HG02938 (cell line): ENCODE measurements at regions not wholly inside any gene's neighbourhood (a gene's known extent, or its start where the extent isn't known, plus 50 kb on each side); places are given as distances from the start of the nearest gene placed in this dataset.

ENCODE experiments used
- ATAC-seq: cut with Tn5 transposase; IDR thresholded peaks from one replicate; pipeline ENCODE4 v1.9.1; 2021; ENCODE audit warnings: mild to moderate bottlenecking, moderate library complexity; ENCODE audit not compliant: unreplicated experiment

GRCh38 chr18:68035774-68036522 is 519.4 kb upstream of the DSEL start:
- no peak for ATAC-seq

DNA sequence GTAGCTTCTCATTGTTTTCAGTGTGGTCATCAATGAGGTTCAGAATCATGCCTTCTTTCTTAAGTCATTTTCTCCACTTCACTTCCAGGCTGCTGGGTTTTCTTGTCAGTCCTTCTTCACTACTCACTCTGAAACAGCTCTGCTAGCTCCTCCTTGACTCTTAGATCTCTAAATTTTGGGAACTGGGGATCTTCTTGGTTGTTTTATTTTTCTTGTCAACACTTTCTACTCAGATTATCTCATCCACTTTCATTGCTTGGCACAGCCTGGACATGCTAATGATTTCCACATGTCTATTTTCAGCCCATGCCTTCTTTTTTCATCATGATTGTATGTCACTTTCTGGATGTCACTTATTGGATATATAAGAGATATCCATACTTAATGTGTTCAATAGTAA is 517.8 kb upstream of the DSEL start:
- ATAC-seq: no peak

DNA sequence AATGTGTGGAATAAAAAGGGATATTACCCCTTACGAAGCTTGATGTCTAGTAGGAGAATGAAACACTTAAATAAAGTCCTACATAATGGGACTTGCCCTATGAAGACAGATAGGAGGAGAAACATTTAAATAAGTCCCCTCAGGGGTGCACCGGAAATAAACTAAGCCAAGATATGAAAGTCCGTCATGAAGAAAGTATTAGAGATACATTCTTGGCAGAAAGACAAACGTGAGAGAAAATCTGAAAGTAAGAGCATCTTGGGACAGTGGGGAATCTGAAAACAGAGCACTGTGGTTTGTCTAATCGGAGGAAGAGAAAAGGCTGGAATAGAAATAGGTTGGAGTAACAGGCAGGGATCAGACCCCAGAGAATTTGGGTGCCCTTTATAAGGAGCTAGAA is 516.9 kb upstream of the DSEL start:
- no peak for ATAC-seq

- ATAC-seq: no peak
Measured at GRCh38 chr18:68024716-68025115, 508.2 kb upstream of the DSEL start.

DNA sequence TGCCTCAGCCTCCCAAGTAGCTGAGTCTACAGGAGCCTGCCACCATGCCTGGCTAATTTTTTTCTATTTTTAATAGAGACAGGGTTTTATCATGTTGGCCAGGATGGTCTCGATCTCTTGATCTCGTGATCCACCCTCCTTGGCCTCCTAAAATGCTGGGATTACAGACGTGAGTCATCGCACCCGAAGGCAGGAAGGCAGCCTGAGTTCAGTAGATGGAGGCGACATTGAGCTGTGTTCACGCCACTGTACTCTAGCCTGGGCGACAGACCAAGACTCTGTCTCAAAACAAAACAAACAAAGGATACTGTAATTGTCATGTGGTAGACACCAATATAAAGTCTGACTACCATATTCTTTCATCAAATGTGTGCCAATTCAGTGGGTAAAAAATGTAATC is 500.9 kb upstream of the DSEL start:
- no peak for ATAC-seq

DNA sequence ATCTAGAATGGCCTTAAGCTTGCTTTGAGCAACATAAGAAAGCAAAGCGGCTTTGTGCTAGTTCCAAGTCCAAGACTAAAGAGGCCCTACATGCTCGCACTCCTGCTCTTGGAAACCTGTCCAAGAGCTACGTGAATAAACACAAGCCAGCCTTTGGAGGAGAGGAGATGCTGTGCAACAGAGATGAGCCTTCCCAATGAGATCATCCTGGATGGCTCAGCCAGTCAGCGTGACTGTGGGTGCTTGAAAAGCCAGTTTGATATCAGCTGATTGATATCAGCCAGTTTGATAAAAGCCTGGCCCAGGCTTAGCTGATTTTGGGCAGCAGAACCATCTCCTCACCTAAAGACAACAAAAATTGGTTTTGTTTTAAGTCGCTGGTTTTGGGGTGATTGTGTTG is 481.0 kb upstream of the DSEL start:
- no peak for ATAC-seq

GRCh38 chr18:67995769-67996168 is 479.2 kb upstream of the DSEL start:
- ATAC-seq: no peak

DNA sequence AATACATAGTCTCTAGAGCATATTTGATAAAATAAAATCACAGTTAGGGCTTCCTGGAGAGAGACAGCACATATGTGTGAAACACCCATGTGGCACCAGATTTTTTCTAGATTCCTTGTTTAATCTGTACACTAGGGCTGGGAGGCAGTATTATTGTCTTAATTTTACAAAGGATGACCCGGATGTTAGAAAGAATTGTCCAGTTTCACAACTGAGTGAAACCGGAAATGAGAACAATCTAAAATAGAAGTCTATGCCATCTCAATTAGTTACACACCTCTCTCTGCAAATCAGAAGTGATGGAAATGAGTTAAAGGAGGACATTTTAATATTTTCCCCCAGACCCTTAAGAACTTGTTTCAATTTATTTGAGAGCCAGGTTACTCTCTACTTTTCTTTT is 463.7 kb upstream of the DSEL start:
- no peak for ATAC-seq

DNA sequence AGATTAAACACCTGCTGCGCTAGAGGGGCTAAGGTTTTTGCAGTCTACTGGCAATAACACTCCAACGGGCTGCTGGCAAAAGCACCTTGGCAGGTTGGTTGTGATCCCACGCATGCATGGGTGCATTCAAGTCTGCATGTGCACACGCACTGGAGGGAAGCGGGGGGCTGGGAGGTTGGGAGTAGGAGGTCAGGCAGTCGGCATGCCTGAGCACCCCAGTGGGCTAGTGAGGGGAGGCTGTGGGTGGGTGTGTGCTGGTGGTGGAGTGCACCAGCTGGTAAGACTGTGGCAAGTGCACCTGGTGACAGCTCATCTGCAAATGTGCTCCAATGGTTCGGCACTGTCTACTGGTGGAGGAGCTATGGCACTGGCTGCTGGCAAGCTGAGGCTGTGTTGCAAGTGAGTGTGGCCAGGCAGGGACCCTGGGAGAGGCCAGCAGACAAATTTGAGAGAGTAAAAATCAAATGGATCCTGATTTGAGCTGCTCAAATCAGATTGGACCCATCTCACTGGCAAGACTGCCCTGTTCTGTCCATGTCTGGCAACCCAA is 460.6 kb upstream of the DSEL start:
- ATAC-seq: no peak

DNA sequence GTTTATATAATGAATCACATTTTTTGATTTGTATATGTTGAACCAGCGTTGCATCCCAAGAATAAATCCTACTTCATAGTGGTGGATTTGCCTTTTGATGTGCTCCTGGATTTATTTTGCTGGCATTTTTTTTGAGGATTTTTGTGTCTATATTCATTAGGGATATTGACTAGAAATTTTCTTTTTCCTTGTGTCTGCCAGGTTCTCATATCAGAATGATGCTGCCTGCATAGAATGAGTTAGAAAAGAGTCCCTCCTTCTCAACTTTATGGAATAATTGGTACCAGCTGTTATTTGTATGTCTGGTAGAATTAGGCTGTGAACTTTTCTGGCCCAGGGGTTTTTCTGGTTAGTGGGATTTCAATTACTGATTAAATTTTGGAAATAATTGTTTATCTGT is 457.4 kb upstream of the DSEL start:
- ATAC-seq: no peak

DNA sequence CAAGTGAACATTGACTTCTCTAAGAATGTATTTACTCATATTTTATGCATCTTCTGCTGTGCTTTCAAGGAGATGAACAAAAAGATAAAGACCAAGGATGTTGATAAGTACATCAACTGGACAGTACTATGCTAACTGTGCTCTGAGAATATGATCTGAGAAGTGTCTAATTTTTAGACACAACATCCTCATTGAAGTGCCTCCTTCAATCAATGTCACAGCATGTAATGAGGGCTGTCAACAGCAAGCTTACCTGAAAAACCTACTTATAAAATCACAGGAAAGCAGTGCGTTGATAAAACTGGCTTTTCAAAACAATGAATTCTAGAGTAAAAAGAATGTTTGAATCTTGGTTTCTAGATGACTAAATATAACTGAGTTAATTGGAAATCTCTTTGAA is 452.9 kb upstream of the DSEL start:
- ATAC-seq: no peak

- no peak for ATAC-seq
Measured at GRCh38 chr18:67966224-67966623, 449.7 kb upstream of the DSEL start.

- ATAC-seq: no peak
Measured at GRCh38 chr18:67964462-67964861, 447.9 kb upstream of the DSEL start.

DNA sequence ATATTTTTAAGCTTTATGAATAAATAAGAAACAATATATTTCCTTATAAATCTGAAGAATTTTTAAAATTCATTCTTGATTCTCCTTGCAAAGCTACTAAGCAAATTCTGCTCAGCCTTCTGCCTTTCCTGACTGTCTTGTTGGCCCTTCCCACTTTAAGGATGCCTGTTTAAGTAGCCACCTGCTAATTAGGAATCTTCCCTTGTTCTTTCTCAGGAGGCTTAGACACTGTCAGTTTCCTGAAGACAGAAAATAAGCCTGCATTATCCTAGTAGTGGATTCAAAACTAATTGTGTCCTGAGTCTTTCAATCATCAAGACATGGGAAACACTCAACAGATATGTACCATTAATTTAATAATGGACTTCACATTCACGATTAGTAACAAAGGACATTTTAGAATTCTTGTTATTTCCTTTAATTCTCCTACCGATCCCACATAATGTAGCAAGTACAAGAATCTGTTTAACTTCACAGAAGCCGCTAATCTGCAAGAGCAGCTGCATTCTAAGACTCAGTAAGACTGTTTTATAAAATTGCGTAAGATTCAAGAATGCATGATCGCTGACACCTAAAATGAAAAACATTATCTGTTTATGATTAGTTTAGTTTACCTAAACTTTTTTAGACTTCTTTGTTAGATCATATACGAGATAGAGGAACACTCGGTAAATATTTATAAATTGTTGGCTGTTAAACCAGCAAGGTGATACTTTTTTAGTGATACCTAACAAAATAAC is 445.4 kb upstream of the DSEL start:
- no peak for ATAC-seq

DNA sequence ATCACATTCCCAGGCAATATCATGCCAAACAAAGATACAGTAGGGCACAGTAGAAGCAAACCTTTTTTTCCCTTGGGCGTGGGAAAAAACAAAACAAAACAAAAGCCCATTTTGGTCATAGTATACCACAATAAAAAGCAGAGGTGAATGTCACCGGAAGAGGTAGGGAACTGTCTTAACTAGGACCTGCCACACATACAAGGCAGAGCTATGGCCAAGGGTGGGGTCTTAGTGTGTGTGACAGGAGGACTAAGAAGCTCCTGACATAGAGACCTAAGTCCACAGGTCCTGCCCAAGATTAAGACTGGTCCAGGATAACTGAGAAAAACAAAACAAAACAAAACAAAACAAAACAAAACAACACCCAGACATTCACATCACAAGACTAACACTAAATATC is 441.2 kb upstream of the DSEL start:
- no peak for ATAC-seq

- no peak for ATAC-seq
Measured at GRCh38 chr18:67954594-67954993, 438.1 kb upstream of the DSEL start.

DNA sequence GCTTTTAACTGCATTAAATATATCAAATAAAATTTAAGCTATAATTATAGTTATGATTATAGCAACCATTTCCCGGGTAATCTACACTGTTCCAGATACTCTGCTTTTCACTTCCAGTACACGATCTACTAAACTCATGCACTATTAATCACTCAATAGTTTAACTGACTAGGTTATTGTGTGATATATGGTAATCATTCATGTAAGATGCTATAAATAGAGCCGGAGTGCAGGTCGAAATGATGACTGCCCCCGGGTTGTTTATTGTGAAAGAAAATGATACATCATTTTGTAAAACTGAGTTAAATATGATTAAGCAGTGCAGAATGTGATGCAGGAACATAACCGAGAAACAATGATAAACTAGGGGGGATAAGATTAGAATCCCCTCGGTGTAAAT is 434.6 kb upstream of the DSEL start:
- ATAC-seq: no peak

DNA sequence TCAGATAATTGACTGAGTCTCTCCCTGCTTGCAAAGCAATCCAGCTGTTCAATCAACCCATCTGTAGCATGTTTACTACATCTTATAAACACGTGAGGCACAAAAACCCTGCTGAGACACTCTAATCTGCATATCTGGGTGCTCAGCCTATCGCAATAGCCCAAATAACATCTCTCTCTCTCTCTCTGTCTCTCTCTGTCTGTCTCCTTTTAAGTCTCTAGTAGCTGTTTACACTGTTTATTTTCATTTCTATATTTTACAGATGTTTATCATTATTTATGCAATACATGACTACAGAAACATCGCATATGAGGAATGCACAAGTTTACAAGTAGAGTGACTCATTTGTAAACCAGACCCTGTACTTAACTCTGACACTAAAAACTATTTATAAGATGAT is 422.1 kb upstream of the DSEL start:
- ATAC-seq: no peak

- no peak for ATAC-seq
Measured at GRCh38 chr18:67935638-67936037, 419.1 kb upstream of the DSEL start.

GRCh38 chr18:67933271-67933670 is 416.8 kb upstream of the DSEL start:
- ATAC-seq: no peak

- no peak for ATAC-seq
Measured at GRCh38 chr18:67932271-67932670, 415.8 kb upstream of the DSEL start.
